Neural cell (in vitro differentiated cells): ENCODE measurements at regions not wholly inside any gene's neighbourhood (a gene's known extent, or its start where the extent isn't known, plus 50 kb on each side); places are given as distances from the start of the nearest gene placed in this dataset.
"Not testable (repeated sequence)": the region's sequence is repeated elsewhere in the genome, so short reads cannot be mapped to it uniquely, and the experiment has no call there.

Experiments
- EZH2 ChIP-seq: fragments of 200-600, 300-800 bp; shearing (Covaris generic), sonication (generic); IDR thresholded peaks from 2 replicates; pipeline ENCODE4 v1.6.1; 2014; ENCODE audit warnings: antibody characterized with exemption, low read length, borderline replicate concordance, mild to moderate bottlenecking; ENCODE audit not compliant: insufficient read depth, poor library complexity, severe bottlenecking
- POLR2AphosphoS5 ChIP-seq: IDR thresholded peaks from 2 replicates; pipeline ENCODE4 v1.6.1; 2012
- RAD21 ChIP-seq: fragments of 450-650 bp; conservative IDR thresholded peaks from 2 replicates; pipeline ENCODE4 v1.6.1; 2014; ENCODE audit warnings: antibody characterized with exemption, mild to moderate bottlenecking, moderate library complexity
- TAF1 ChIP-seq: IDR thresholded peaks from 2 replicates; pipeline ENCODE4 v1.6.1; 2012; ENCODE audit warnings: low read depth
- TF ChIP-seq, protein P1 (sequence below): fragments of 450-650 bp; IDR thresholded peaks from 2 replicates; pipeline ENCODE4 v1.5.1; 2014; ENCODE audit warnings: antibody characterized with exemption, mild to moderate bottlenecking, moderate library complexity; ENCODE audit not compliant: poor library complexity, severe bottlenecking

DNA sequence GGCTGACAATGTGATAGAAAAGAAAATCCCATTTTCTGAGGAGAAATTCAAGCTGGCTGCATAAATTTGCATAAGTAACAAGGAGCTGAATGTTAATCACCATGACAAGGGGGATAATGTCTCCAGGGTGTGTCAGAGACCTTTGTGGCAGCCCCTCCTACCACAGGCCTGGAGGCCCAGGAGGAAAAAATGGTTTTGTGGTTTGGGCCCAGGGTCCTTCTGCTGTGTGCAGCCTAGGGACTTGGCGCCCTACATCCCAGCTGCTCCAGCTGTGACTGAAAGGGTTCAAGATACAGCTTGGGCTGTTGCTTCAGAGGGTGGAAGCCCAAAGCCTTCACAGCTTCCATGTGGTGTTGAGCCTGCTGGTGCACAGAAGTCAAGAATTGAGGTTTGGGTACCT, 261.8 kb downstream of the RFPL4B start:
- not testable (repeated sequence) for TF ChIP-seq EZH2, TAF1, POLR2AphosphoS5, RAD21
- TF ChIP-seq, protein P1, sequence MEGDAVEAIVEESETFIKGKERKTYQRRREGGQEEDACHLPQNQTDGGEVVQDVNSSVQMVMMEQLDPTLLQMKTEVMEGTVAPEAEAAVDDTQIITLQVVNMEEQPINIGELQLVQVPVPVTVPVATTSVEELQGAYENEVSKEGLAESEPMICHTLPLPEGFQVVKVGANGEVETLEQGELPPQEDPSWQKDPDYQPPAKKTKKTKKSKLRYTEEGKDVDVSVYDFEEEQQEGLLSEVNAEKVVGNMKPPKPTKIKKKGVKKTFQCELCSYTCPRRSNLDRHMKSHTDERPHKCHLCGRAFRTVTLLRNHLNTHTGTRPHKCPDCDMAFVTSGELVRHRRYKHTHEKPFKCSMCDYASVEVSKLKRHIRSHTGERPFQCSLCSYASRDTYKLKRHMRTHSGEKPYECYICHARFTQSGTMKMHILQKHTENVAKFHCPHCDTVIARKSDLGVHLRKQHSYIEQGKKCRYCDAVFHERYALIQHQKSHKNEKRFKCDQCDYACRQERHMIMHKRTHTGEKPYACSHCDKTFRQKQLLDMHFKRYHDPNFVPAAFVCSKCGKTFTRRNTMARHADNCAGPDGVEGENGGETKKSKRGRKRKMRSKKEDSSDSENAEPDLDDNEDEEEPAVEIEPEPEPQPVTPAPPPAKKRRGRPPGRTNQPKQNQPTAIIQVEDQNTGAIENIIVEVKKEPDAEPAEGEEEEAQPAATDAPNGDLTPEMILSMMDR, result not testable (repeated sequence)
